Activated CD4-positive, alpha-beta memory T cell treated with anti-CD3 and anti-CD28 coated beads for 36 hours (primary cell): ENCODE measurements at regions not wholly inside any gene's neighbourhood (a gene's known extent, or its start where the extent isn't known, plus 50 kb on each side); places are given as distances from the start of the nearest gene placed in this dataset.
A peak's percentile ranks its signal among the peaks of the same experiment; 100 is the strongest.
"Not testable (repeated sequence)": the region's sequence is repeated elsewhere in the genome, so short reads cannot be mapped to it uniquely, and the experiment has no call there.

Source experiments
- CTCF ChIA-PET: fragments of 350-600 bp; sonication (Branson Sonifier 250); formaldehyde crosslinking; loops from one replicate; lab custom pipeline; 2021; ENCODE audit warnings: antibody characterized with exemption, inconsistent platforms; lab: Charles Lee
- POLR2A ChIA-PET: fragments of 350-600 bp; sonication (Branson Sonifier 250); formaldehyde crosslinking; loops from one replicate; lab custom pipeline; 2021; ENCODE audit warnings: antibody characterized with exemption; lab: Charles Lee
- DNase-seq: peaks from one replicate; pipeline ENCODE4 v3.0.0-alpha.2; 2020
- H3K27ac Mint-ChIP-seq: one replicate; pipeline ENCODE4 v1.8.0; 2021; ENCODE audit warnings: mixed read lengths
- H3K27me3 Mint-ChIP-seq: one replicate; pipeline ENCODE4 v1.8.0; 2021; ENCODE audit warnings: mixed read lengths
- H3K36me3 Mint-ChIP-seq: one replicate; pipeline ENCODE4 v1.8.0; 2021; ENCODE audit warnings: mixed read lengths
- H3K4me1 Mint-ChIP-seq: one replicate; pipeline ENCODE4 v1.8.0; 2021; ENCODE audit warnings: low read depth, mixed read lengths
- H3K4me3 Mint-ChIP-seq: one replicate; pipeline ENCODE4 v1.8.0; 2021; ENCODE audit warnings: mild to moderate bottlenecking, mixed read lengths
- H3K9me3 Mint-ChIP-seq: one replicate; pipeline ENCODE4 v1.8.0; 2021; ENCODE audit warnings: mixed read lengths
- intact Hi-C: fragments of 100-400 bp; cut with micrococcal nuclease; formaldehyde crosslinking; loops from one replicate; pipeline ENCODE4 v1.15.1; 2023

DNA sequence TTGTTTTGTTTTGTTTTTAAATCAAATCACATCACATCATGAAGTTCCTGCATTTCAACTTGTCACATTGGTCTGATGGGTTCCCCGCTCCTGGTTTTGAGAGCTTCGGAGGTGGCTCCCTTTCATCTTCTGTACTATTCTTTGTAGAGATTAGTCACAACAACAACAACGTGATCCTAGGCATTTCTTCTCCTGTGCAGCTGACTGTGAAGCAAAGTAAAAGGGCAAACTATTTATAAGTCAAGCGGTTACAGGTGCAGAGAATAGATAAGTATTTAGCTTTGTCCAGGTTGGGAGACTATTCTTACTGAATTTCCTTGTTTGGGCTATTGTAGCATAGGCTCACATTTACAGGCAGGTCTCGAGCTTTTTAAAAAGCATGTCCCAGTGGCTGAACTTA is 197.7 kb upstream of the CDKN2B start:
- Mint-ChIP-seq H3K27me3 (peaks cover 3% of the 10 kb centered on the region), H3K27ac (no peak overlapping the region), H3K9me3 (no peaks in the 10 kb centered on the region), H3K4me3 (no peak overlapping the region), H3K36me3 (no peaks in the 10 kb centered on the region), H3K4me1 (peaks cover 32% of the 10 kb centered on the region)
- DNase-seq: no peak
- intact Hi-C loops: no loop called here
- ChIA-PET POLR2A (no interaction called here), CTCF (interaction anchor here (1.1 kb wide), 1 partner anchor 393 kb away, joined by 3 read pairs; no protein-coding TSS in a partner anchor)

DNA sequence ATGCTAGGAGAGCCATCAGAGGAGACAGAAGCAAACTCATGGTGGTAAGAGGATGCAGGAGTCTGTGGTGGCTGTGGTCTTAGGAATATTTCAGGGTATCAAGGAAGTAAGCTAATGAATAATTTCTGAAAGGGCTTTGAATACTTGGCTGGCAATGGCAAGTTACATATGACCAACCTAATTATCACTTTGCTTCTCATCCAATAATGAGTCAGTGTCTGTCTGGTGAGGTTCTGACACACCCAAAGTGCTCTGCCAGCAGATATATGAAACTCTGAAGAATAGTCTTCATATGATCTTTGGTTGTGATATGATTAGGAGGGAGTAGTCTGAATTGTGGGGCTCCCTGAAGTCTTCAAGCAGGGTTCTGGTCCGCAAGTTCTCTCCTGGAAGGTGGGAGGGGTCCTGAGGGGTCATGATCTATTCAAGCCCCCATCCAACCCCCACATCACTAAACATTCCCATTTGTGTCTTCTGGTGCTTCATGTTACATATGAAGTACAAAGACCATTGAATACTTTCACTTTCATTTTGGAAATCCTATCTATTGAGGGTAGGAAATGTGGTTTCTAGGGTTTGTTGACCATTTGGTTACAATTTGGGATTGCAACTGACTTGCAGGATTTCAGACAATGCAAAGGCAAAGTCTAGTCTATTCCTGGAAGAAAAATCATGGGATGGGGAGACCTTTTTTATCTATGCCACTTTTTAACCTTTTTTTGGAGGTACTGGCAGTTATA is 199.9 kb upstream of the CDKN2B start:
- H3K27ac Mint-ChIP-seq: no peak overlapping the region
- no peaks in the 10 kb centered on the region for H3K9me3 Mint-ChIP-seq
- intact Hi-C loops: loop anchor here (1.0 kb wide), 3 partner anchors 33 to 129 kb away; no protein-coding TSS in a partner anchor
- POLR2A ChIA-PET: interaction anchor here (1.0 kb wide), 1 partner anchor 104 kb away, joined by 4 read pairs; no protein-coding TSS in a partner anchor
- no peaks in the 10 kb centered on the region for H3K27me3 Mint-ChIP-seq
- DNase-seq: peak; percentile 29
- CTCF ChIA-PET: no interaction called here
- no peaks in the 10 kb centered on the region for H3K36me3 Mint-ChIP-seq
- H3K4me3 Mint-ChIP-seq: no peak overlapping the region
- peaks cover 21% of the 10 kb centered on the region for H3K4me1 Mint-ChIP-seq

DNA sequence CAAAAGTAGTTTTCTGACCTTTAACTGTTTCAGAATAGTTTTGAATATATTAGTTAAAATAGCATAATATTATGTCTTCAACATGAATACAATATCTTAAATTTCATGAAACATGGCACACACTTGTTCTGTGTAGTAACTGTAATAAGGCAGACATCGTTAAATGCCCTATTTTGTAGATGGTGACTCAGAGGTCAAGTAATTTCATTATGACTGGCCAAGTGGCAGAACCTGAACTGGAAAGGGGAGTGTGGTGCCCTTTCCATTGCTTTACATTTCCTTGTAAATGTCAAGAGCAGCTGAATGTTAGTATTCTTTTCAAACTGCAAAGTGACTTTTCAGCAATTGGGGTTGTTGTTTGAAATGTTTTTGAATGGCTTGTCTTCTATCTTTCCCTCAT is 201.2 kb upstream of the CDKN2B start:
- peaks cover 32% of the 10 kb centered on the region for H3K4me1 Mint-ChIP-seq

DNA sequence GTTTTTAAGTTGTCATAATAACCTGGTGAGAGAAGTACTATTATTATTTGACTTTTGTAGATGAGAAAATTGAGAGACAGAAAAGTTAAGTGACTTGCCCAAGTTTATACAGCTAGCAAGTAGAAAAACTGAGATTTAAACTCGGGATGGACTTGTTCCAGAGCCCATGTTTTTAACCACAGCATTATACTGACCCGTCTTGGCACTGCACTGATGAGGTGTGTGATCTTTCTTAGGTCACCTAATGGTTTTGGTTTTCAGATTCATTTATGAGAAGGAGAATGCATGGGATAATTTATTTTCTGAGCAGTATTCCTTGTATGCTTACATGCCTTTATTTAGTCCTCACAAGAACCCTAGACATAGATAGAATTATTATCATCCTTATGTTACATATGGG is 201.8 kb upstream of the CDKN2B start:
- Mint-ChIP-seq H3K4me1 (peaks cover 32% of the 10 kb centered on the region), H3K36me3 (no peaks in the 10 kb centered on the region)
- intact Hi-C loops: loop anchor here (1.0 to 5.0 kb wide), 3 partner anchors 28 to 634 kb away; no protein-coding TSS in a partner anchor

More for the DNA sequence above, 201.2 kb upstream of the CDKN2B start:
- H3K27ac Mint-ChIP-seq: no peak overlapping the region
- DNase-seq: no peak
- intact Hi-C loops: loop anchor here (1.0 to 5.0 kb wide), 3 partner anchors 29 to 633 kb away; no protein-coding TSS in a partner anchor
- no peaks in the 10 kb centered on the region for H3K36me3 Mint-ChIP-seq
- no peaks in the 10 kb centered on the region for H3K27me3 Mint-ChIP-seq
- H3K4me3 Mint-ChIP-seq: no peak overlapping the region
- H3K9me3 Mint-ChIP-seq: no peaks in the 10 kb centered on the region
- POLR2A ChIA-PET: no interaction called here
- CTCF ChIA-PET: no interaction called here

DNA sequence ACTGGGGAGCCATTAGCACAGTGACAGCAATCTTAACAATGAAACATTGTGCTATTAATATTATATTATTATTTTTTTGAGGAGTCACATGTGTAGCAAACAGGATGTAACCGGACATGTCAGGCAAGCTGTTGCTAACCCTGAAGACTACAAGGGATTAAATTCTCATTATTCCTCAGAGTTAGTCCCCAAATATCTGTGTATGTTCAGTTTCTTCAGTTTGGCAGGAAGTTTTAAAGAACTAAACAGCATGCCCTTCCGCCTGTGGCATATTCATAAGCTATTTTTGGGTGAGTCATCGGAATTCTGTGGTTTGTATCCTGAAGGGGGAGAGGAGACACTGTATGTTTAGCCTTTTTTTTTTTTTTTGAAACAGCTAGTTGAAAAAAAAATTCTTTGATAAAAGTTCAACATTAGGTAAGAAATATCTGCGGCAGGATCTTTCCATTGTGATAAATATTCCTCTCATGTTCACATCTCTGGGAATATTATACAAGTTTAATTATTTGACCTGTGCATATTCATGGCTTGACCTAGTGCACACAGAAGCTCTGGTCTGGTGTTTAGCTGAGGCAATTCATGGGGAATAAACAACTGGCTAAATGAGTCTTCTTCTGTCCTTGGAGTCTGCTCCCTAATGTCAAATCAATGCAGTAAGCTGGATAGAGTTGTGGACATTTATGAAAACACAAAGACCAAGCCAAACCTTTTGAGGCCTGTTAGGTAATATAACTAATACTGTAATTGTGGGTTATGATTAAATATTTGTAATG is 202.7 kb upstream of the CDKN2B start:
- DNase-seq: no peak
- Mint-ChIP-seq H3K27me3 (no peaks in the 10 kb centered on the region), H3K4me1 (peaks cover 32% of the 10 kb centered on the region), H3K36me3 (no peaks in the 10 kb centered on the region), H3K27ac (no peak overlapping the region), H3K4me3 (no peak overlapping the region), H3K9me3 (no peaks in the 10 kb centered on the region)
- POLR2A ChIA-PET: no interaction called here
- intact Hi-C loops: loop anchor here (2.0 to 5.0 kb wide), 2 partner anchors 27 to 634 kb away; no protein-coding TSS in a partner anchor
- CTCF ChIA-PET: interaction anchor here (0.7 to 0.9 kb wide), 2 partner anchors 25 to 112 kb away, joined by 3 read pairs; no protein-coding TSS in a partner anchor

More for the DNA sequence above, 201.8 kb upstream of the CDKN2B start:
- DNase-seq: no peak
- H3K9me3 Mint-ChIP-seq: no peaks in the 10 kb centered on the region
- ChIA-PET CTCF (no interaction called here), POLR2A (no interaction called here)
- no peak overlapping the region for H3K4me3 Mint-ChIP-seq
- H3K27ac Mint-ChIP-seq: no peak overlapping the region
- no peaks in the 10 kb centered on the region for H3K27me3 Mint-ChIP-seq

DNA sequence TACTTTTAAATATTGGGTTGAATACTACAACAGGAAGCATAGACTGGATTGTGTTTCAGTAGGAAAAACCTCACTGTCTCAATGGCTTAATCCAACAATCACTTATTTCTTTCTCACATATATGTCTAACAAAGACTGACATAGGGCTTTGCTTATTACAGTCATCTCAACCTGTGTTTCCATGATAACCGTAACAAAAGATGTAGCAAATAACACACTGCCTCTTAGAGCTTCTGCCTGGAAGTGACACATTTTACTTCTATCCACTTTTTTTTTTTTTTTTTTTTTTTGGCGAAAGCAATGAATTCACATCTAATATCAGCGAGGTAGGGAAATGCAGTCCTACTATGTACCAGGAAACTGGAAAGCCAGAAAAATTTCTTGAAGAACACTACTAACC is 204.9 kb upstream of the CDKN2B start:
- Mint-ChIP-seq H3K4me3 (no peak overlapping the region), H3K9me3 (no peaks in the 10 kb centered on the region), H3K27ac (no peak overlapping the region), H3K4me1 (peaks cover 25% of the 10 kb centered on the region), H3K36me3 (no peaks in the 10 kb centered on the region), H3K27me3 (no peaks in the 10 kb centered on the region)
- DNase-seq: no peak
- ChIA-PET POLR2A (interaction anchor here (0.6 to 1.0 kb wide), 2 partner anchors 135 to 978 kb away, joined by 3 read pairs; no protein-coding TSS in a partner anchor), CTCF (interaction anchor here (0.6 to 1.1 kb wide), 4 partner anchors 25 to 263 kb away, joined by 3 to 4 read pairs (median 3); no protein-coding TSS in a partner anchor)
- intact Hi-C loops: loop anchor here (1.0 to 5.0 kb wide), 2 partner anchors 66 to 637 kb away; no protein-coding TSS in a partner anchor

DNA sequence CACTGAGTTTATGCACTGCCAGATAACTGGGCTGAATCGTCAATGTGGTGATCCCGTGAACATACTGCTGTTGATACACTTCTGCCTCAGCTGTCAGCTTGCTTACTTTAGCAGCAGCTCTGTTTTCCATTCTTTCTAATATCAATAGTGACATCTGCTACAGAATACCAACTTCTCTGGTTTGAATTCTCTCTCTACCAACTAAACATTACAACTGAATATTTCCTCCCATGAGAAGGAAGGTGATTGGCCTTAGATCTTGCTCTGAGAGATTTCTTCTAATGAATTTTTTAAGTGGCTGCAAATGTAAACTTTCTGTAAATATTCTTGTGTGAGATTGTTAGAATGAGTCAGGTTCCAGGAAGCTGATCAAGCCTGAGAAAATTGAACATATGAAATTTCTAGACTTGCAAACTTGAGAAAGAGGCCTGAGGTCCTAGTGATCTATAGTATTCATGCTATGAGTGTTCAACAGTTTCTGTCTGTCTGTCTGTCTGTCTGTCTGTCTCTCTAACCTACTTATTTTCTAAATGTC is 205.5 kb upstream of the CDKN2B start:
- ChIA-PET CTCF (interaction anchor here (1.1 kb wide), 1 partner anchor 24 kb away, joined by 4 read pairs; no protein-coding TSS in a partner anchor), POLR2A (interaction anchor here (0.6 to 1.0 kb wide), 2 partner anchors 135 to 978 kb away, joined by 3 read pairs; no protein-coding TSS in a partner anchor)
- intact Hi-C loops: loop anchor here (1.0 to 5.0 kb wide), 2 partner anchors 66 to 637 kb away; no protein-coding TSS in a partner anchor
- Mint-ChIP-seq H3K4me1 (peaks cover 22% of the 10 kb centered on the region), H3K9me3 (no peaks in the 10 kb centered on the region), H3K27ac (no peak overlapping the region), H3K4me3 (no peak overlapping the region), H3K27me3 (no peaks in the 10 kb centered on the region), H3K36me3 (no peaks in the 10 kb centered on the region)
- no peak for DNase-seq

DNA sequence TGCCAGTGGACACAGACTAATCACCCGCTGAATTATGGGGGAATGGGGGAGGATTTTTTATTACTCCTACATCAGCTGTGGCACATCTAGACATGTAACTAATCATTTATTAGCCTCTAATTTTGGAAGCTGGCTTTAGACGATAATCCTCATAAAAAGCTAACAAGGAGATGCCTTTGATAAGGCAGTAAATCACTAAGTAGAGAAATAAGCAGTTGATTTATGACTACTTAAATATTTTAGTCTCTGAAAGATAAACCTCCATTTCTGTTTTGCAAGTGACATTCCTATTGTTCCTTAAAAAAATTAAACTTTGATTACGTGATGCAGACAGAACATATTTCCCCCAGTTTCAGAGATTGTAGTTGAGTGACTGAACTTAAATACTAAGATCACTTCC is 206.4 kb upstream of the CDKN2B start:
- CTCF ChIA-PET: interaction anchor here (1.0 kb wide), 1 partner anchor 402 kb away, joined by 3 read pairs; no protein-coding TSS in a partner anchor
- Mint-ChIP-seq H3K4me3 (no peak overlapping the region), H3K4me1 (peaks cover 18% of the 10 kb centered on the region), H3K27ac (no peak overlapping the region), H3K27me3 (no peaks in the 10 kb centered on the region), H3K36me3 (no peaks in the 10 kb centered on the region), H3K9me3 (peaks cover 2% of the 10 kb centered on the region)
- intact Hi-C loops: no loop called here
- POLR2A ChIA-PET: no interaction called here
- no peak for DNase-seq

DNA sequence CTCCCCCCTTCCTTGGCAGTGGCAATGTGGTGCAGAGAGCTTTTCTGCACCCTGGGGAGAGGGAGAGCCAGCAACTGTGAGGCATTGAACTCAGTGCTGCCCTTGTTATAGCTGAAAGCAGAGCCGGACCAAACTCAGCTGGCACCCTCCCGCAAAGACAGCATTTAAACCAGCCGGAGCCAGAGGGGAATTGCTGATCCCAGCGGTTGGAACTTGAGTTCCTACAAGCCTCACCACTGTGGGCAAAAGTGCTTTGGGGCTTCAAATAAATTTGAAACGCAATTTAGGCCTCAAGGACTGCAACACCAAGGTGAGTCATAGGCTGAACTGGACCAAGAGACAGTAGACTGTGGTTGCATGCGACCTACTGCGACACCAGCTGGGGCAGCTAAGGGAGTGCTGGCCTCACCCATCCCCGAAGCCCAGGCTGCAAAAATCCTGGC is 207.6 kb upstream of the CDKN2B start:
- CTCF ChIA-PET: no interaction called here
- intact Hi-C loops: no loop called here
- Mint-ChIP-seq H3K27ac (no peak overlapping the region), H3K9me3 (peaks cover 7% of the 10 kb centered on the region), H3K4me1 (peaks cover 11% of the 10 kb centered on the region), H3K27me3 (no peaks in the 10 kb centered on the region), H3K36me3 (peaks cover 2% of the 10 kb centered on the region), H3K4me3 (no peak overlapping the region)
- DNase-seq: no peak
- POLR2A ChIA-PET: no interaction called here

DNA sequence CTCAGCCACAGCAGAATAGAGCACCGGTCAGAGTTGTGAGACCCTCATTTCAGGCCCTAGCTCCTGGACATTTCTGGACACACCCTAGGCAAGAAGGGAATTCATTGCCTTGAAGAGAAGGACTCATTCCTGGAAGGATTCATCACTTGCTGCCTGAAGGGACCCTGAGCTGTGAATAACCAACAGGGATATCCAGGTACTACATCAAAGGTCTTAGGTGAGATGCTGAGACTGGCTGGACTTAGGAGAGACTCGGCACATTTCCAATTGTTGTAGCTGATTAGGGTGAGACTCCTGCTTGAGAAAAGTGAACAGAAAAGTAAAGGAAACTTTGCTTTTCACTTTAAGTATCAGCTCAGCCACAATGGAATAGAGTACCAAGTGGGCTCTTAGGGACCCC is 208.1 kb upstream of the CDKN2B start:
- intact Hi-C loops: no loop called here
- H3K27me3 Mint-ChIP-seq: peaks cover 1% of the 10 kb centered on the region
- H3K4me1 Mint-ChIP-seq: peaks cover 11% of the 10 kb centered on the region
- no peak overlapping the region for H3K27ac Mint-ChIP-seq
- H3K4me3 Mint-ChIP-seq: no peak overlapping the region
- DNase-seq: no peak
- ChIA-PET CTCF (no interaction called here), POLR2A (no interaction called here)
- H3K36me3 Mint-ChIP-seq: peaks cover 2% of the 10 kb centered on the region
- H3K9me3 Mint-ChIP-seq: peaks cover 7% of the 10 kb centered on the region

DNA sequence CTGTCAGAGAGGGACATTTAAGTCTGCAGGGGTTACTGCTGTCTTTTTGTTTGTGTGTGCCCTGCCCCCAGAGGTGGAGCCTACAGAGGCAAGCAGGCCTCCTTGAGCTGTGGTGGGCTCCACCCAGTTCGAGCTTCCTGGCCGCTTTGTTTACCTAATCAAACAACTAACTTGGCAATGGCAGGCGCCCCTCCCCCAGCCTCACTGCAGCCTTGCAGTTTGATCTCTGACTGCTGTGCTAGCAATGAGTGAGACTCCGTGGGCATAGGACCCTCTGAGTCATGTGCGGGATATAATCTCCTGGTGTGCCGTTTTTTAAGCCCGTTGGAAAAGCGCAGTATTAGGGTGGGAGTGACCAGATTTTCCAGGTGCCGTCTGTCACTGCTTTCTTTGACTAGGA is 216.8 kb upstream of the CDKN2B start:
- CTCF ChIA-PET, H3K27ac Mint-ChIP-seq, H3K27me3 Mint-ChIP-seq, H3K4me1 Mint-ChIP-seq, H3K36me3 Mint-ChIP-seq, H3K9me3 Mint-ChIP-seq, intact Hi-C loops, DNase-seq, POLR2A ChIA-PET, H3K4me3 Mint-ChIP-seq: not testable (repeated sequence)
